Urinary bladder (tissue), 3 donors: ENCODE measurements at regions not wholly inside any gene's neighbourhood (a gene's known extent, or its start where the extent isn't known, plus 50 kb on each side); places are given as distances from the start of the nearest gene placed in this dataset.

Source experiments
- DNase-seq: peaks from one replicate; pipeline ENCODE4 v3.0.0-alpha.2; 2015; ENCODE audit errors: extremely low spot score
- H3K27ac ChIP-seq: one replicate; pipeline ENCODE4 v1.5.1; 2013; ENCODE audit warnings: low read depth, mild to moderate bottlenecking, moderate library complexity
- H3K36me3 ChIP-seq: one replicate; pipeline ENCODE4 v1.6.1; 2013; ENCODE audit warnings: mild to moderate bottlenecking, moderate library complexity; ENCODE audit not compliant: insufficient read depth
- H3K4me1 ChIP-seq: one replicate; pipeline ENCODE4 v1.6.1; 2013; ENCODE audit warnings: mild to moderate bottlenecking, moderate library complexity; ENCODE audit not compliant: insufficient read depth
- H3K4me3 ChIP-seq: one replicate; pipeline ENCODE4 v1.5.1; 2013; ENCODE audit warnings: low read depth, low read length
- WGBS: extraction: QIAGEN DNeasy Blood & Tissue Kit; methylation state at CpG from one replicate; pipeline ENCODE4 v1.1.7; 2013; 5-methylcytosine and 5-hydroxymethylcytosine counted together
- donor health status: healthy with polysubstance abuse.
- donor health status: healthy.

GRCh38 chr2:238502088-238502810 is 75.5 kb downstream of the ASB1 start:
- Histone ChIP-seq H3K4me1 (no peaks in the 10 kb centered on the region), H3K4me3 (no peak overlapping the region), H3K27ac (no peak overlapping the region), H3K36me3 (no peaks in the 10 kb centered on the region)
- WGBS: 94% methylated on average over 13 of the region's 13 CpGs
- DNase-seq: no peak

- Histone ChIP-seq H3K4me1 (no peaks in the 10 kb centered on the region), H3K4me3 (no peak overlapping the region), H3K27ac (no peak overlapping the region), H3K36me3 (no peaks in the 10 kb centered on the region)
- 93% methylated on average over 23 of the region's 23 CpGs for WGBS
- no peak for DNase-seq
Observed at GRCh38 chr2:238502956-238503791, 76.4 kb downstream of the ASB1 start.

- Histone ChIP-seq H3K4me3 (no peak overlapping the region), H3K4me1 (no peaks in the 10 kb centered on the region), H3K36me3 (no peaks in the 10 kb centered on the region), H3K27ac (no peak overlapping the region)
- 75% methylated on average over 26 of the region's 26 CpGs for WGBS
- DNase-seq: no peak
Observed at GRCh38 chr2:238504181-238504931, 77.6 kb downstream of the ASB1 start.

- Histone ChIP-seq H3K36me3 (no peaks in the 10 kb centered on the region), H3K27ac (no peak overlapping the region), H3K4me1 (no peaks in the 10 kb centered on the region), H3K4me3 (no peak overlapping the region)
- no peak for DNase-seq
- WGBS: 92% methylated on average over 16 of the region's 16 CpGs
Observed at GRCh38 chr2:238505119-238505891, 78.6 kb downstream of the ASB1 start.

GRCh38 chr2:238505892-238506280 is 79.2 kb downstream of the ASB1 start:
- 94% methylated on average over 9 of the region's 9 CpGs for WGBS

GRCh38 chr2:238506371-238507068 is 79.8 kb downstream of the ASB1 start:
- 85% methylated on average over 17 of the region's 17 CpGs for WGBS
- Histone ChIP-seq H3K27ac (no peak overlapping the region), H3K36me3 (no peaks in the 10 kb centered on the region), H3K4me1 (no peaks in the 10 kb centered on the region), H3K4me3 (no peak overlapping the region)
- DNase-seq: no peak

More at GRCh38 chr2:238505892-238506280, 79.2 kb downstream of the ASB1 start:
- Histone ChIP-seq H3K27ac (no peak overlapping the region), H3K36me3 (no peaks in the 10 kb centered on the region), H3K4me3 (no peak overlapping the region), H3K4me1 (no peaks in the 10 kb centered on the region)
- no peak for DNase-seq

- WGBS: 80% methylated on average over 6 of the region's 6 CpGs
- H3K4me1 ChIP-seq: no peaks in the 10 kb centered on the region
- no peak overlapping the region for H3K4me3 ChIP-seq
- DNase-seq: no peak
- H3K27ac ChIP-seq: no peak overlapping the region
- H3K36me3 ChIP-seq: no peaks in the 10 kb centered on the region
Observed at GRCh38 chr2:238507836-238508235, 81.1 kb downstream of the ASB1 start.

GRCh38 chr2:238509151-238509835 is 82.6 kb downstream of the ASB1 start:
- no peak overlapping the region for H3K4me3 ChIP-seq
- DNase-seq: no peak

GRCh38 chr2:238509903-238510302 is 83.2 kb downstream of the ASB1 start:
- WGBS: 91% methylated on average over 7 of the region's 7 CpGs
- no peaks in the 10 kb centered on the region for H3K36me3 ChIP-seq
- no peak overlapping the region for H3K4me3 ChIP-seq
- DNase-seq: no peak
- H3K27ac ChIP-seq: no peak overlapping the region
- no peaks in the 10 kb centered on the region for H3K4me1 ChIP-seq

More at GRCh38 chr2:238509151-238509835, 82.6 kb downstream of the ASB1 start:
- Histone ChIP-seq H3K36me3 (no peaks in the 10 kb centered on the region), H3K4me1 (no peaks in the 10 kb centered on the region), H3K27ac (no peak overlapping the region)
- 74% methylated on average over 12 of the region's 12 CpGs for WGBS

- no peaks in the 10 kb centered on the region for H3K4me1 ChIP-seq
- 89% methylated on average over 26 of the region's 26 CpGs for WGBS
- no peak for DNase-seq
- no peak overlapping the region for H3K27ac ChIP-seq
- no peaks in the 10 kb centered on the region for H3K36me3 ChIP-seq
- no peak overlapping the region for H3K4me3 ChIP-seq
Observed at GRCh38 chr2:238510911-238511613, 84.3 kb downstream of the ASB1 start.

- no peak for DNase-seq
- WGBS: 95% methylated on average over 10 of the region's 10 CpGs
- H3K4me3 ChIP-seq: no peak overlapping the region
- H3K27ac ChIP-seq: no peak overlapping the region
- no peaks in the 10 kb centered on the region for H3K4me1 ChIP-seq
- no peaks in the 10 kb centered on the region for H3K36me3 ChIP-seq
Observed at GRCh38 chr2:238511614-238511950, 84.9 kb downstream of the ASB1 start.
